AG09309 (cell line): ENCODE measurements at regions not wholly inside any gene's neighbourhood (a gene's known extent, or its start where the extent isn't known, plus 50 kb on each side); places are given as distances from the start of the nearest gene placed in this dataset.

Experiments
- DNase-seq: peaks from one replicate; pipeline ENCODE4 v3.0.0-alpha.2; 2010; ENCODE audit warnings: low read depth
- H3K4me3 ChIP-seq: 2 replicates; pipeline ENCODE4 v1.5.1; 2011; ENCODE audit warnings: mild to moderate bottlenecking, low read depth, low read length, moderate library complexity; ENCODE audit not compliant: control insufficient read depth
- TF ChIP-seq, protein P1 (sequence below): IDR thresholded peaks from 2 replicates; pipeline ENCODE4 v1.5.1; 2011; ENCODE audit warnings: mild to moderate bottlenecking, low read depth, low read length, inconsistent platforms; ENCODE audit not compliant: insufficient read depth, control insufficient read depth; ENCODE audit errors: missing control alignments

DNA sequence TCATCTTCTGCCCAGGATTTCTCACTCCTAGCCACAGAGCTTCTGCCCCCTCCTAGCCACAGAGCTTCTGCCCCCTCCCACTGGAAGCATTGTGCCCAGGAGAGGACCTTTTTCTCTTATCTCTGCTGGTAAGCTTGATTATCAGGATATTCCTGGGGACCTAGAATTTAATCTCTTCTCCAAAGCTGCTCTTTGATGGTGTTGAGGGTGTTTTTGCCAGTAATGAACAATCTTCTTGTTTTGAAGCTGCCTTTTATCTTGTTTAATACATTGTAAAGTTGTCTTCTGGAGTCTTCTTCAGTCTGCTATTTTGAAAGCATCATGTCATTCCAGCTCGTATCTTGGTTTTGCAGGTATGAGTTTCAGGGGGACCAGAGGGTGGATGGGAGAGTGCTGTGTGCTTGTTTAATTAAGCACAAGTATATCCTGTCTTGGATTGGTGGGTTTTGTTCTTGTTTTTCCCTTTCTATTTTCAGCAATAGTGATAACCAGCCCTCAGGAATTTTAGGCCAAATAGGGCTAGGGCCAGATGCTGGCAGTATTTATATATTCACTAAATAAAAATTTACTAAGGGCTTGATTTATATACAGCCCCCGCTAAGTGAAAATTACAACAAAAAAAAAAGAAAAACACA lies 214.0 kb upstream of the DMRT1 start:
- H3K4me3 ChIP-seq, result no peak overlapping the region
- no peak for DNase-seq
- TF ChIP-seq, protein P1, sequence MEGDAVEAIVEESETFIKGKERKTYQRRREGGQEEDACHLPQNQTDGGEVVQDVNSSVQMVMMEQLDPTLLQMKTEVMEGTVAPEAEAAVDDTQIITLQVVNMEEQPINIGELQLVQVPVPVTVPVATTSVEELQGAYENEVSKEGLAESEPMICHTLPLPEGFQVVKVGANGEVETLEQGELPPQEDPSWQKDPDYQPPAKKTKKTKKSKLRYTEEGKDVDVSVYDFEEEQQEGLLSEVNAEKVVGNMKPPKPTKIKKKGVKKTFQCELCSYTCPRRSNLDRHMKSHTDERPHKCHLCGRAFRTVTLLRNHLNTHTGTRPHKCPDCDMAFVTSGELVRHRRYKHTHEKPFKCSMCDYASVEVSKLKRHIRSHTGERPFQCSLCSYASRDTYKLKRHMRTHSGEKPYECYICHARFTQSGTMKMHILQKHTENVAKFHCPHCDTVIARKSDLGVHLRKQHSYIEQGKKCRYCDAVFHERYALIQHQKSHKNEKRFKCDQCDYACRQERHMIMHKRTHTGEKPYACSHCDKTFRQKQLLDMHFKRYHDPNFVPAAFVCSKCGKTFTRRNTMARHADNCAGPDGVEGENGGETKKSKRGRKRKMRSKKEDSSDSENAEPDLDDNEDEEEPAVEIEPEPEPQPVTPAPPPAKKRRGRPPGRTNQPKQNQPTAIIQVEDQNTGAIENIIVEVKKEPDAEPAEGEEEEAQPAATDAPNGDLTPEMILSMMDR, result no peak

DNA sequence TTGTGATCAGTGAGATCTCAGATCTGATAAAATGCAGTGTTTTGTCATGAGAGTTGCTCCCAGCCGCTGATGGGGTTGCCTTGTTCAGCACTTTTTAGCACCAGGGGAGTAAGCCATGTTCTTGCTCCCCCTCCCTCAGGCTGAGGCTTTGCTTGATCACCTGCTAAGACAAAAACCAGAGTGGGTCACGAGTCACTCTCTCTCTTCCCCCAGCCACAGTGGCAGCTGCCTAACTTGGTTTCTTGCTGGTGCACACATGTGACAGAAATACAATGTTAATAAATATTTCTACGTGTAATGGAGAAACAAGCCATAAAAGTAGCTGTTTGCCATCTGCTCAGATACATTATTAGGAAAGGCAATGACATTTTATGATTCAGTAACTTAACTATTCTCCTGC lies 212.4 kb upstream of the DMRT1 start:
- TF ChIP-seq, protein P1, result no peak
- no peak for DNase-seq
- H3K4me3 ChIP-seq, result no peak overlapping the region

DNA sequence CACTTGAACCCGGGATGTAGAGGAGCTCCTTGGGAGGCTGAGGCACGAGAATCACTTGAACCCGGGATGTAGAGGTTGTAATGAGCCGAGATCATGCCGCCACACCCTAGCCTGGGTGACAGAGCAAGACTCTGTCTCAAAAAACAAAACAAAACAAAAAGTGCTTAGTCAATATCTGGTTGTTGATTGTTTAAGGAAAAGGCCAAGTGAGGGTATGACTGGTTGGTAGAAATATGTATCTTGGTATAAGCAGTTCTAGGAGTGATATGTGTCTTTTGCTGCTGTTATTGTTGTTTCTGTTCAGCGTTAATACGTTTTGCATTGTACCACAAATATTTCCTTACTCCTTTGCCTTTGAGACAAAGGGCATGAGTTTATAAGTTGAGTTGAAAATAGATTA lies 210.7 kb upstream of the DMRT1 start:
- no peak overlapping the region for H3K4me3 ChIP-seq
- DNase-seq, result no peak
- TF ChIP-seq, protein P1, result no peak

DNA sequence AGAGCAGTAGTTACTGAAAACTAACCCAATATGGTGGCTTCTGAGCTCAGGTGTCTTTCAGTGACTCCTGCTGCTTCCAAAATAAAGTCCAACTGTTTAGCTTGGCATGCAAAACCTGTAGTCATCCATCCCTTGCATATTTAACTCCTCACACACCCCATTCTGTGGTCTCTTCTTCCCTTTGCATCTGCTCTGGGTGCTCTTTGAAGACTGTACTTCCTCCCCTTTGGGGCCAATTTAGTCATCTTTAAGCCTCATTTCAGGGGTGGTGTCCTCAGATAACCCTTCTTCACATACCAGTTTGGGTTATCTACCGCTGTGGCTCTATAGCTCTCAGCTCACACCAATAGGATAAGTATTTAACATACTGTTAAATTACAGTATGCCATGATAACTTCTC lies 209.9 kb upstream of the DMRT1 start:
- no peak for DNase-seq
- TF ChIP-seq, protein P1, result no peak
- no peak overlapping the region for H3K4me3 ChIP-seq

DNA sequence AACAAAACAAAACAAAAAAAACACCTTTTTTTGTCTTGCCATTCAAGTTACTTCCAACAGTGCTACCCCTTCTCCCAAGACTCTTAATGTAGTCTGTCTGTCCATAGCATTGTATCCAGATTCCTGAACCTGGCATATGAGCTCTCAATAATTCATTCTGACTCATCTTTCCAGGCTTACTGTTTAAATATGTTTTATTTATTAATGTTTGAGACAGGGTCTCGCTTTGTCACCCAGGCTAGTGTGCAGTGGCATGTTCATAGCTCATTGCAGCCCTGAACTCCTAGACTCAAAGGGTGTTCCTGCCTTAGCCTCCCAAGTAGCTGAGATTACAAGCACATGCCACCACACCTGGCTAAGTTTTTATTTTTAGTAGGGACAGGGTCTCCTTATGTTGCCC lies 208.0 kb upstream of the DMRT1 start:
- no peak overlapping the region for H3K4me3 ChIP-seq
- TF ChIP-seq, protein P1, result no peak

DNA sequence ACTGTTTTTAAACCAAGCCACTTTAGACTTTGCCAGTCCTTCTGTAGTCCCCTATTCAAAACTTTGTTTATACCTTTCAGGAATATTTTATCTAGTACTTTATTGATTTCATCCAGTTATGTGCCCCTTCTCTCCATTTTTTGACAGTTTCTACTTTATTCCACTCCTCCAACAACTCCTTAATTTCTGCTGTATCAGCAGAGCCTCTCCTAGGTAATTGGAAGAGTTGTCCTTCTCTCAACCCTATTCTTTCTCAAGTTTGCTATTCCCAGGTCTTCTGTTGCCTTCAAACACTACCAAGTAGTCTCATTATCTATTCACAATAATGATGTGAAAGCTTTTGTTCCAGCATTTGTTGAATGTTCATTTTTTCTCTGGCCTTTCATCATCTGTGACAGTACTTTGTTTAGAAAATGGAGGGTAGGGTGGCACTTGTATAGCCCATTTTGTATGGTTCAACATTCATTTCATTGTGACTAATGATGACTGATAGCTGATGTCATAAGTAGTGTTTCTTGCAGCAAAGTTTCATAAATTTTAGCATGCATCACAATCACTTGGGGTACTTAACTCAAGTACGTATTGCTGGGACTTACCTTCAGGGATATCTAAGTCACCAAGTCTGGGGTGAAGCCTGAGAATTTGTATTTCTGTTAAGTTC lies 204.4 kb upstream of the DMRT1 start:
- no peak overlapping the region for H3K4me3 ChIP-seq
- DNase-seq, result no peak
- TF ChIP-seq, protein P1, result no peak

More for the DNA sequence above, 208.0 kb upstream of the DMRT1 start:
- DNase-seq, result no peak
